Liver (tissue), 8 donors: ENCODE measurements at regions not wholly inside any gene's neighbourhood (a gene's known extent, or its start where the extent isn't known, plus 50 kb on each side); places are given as distances from the start of the nearest gene placed in this dataset.

Source experiments
- DNase-seq: peaks from one replicate; pipeline ENCODE4 v3.0.0-alpha.2; 2017; ENCODE audit warnings: low spot score
- H3K27ac ChIP-seq, 2 donors: one replicate each; pipeline ENCODE4 v1.7.0; 2013; ENCODE audit warnings: inconsistent platforms in 2 of 2, low read length in 2 of 2, control low read depth in 1 of 2, low read depth in 1 of 2, mild to moderate bottlenecking in 1 of 2
- H3K27me3 ChIP-seq, 4 donors: one replicate each; pipeline versions ENCODE4 v1.6.1 to v1.7.0; 2013; ENCODE audit warnings: low read length in 3 of 4, inconsistent platforms in 1 of 4, mild to moderate bottlenecking in 1 of 4, moderate library complexity in 1 of 4; ENCODE audit not compliant: control insufficient read depth in 4 of 4, insufficient read depth in 4 of 4
- H3K36me3 ChIP-seq, 4 donors: one replicate each; pipeline versions ENCODE4 v1.6.1 to v1.7.0; 2013; ENCODE audit warnings: low read length in 3 of 4, mild to moderate bottlenecking in 3 of 4, low read depth in 1 of 4, moderate library complexity in 1 of 4; ENCODE audit not compliant: control insufficient read depth in 4 of 4, insufficient read depth in 3 of 4
- H3K4me1 ChIP-seq, 4 donors: one replicate each; pipeline versions ENCODE4 v1.6.1 to v1.7.0; 2013; ENCODE audit warnings: low read length in 3 of 4, mild to moderate bottlenecking in 3 of 4, moderate library complexity in 1 of 4; ENCODE audit not compliant: control insufficient read depth in 4 of 4, insufficient read depth in 4 of 4
- H3K4me3 ChIP-seq, 3 donors: one replicate each; pipeline versions ENCODE4 v1.6.1 to v1.7.0; 2013; ENCODE audit warnings: low read length in 3 of 3, control low read depth in 1 of 3, low read depth in 1 of 3, mild to moderate bottlenecking in 1 of 3
- H3K9ac ChIP-seq, 2 donors: one replicate each; pipeline ENCODE4 v1.7.0; 2013; ENCODE audit warnings: low read length in 2 of 2, mild to moderate bottlenecking in 2 of 2, moderate library complexity in 2 of 2, control low read depth in 1 of 2, low read depth in 1 of 2
- H3K9me3 ChIP-seq, 4 donors: one replicate each; pipeline versions ENCODE4 v1.6.1 to v1.7.0; 2013; ENCODE audit warnings: low read length in 3 of 4; ENCODE audit not compliant: control insufficient read depth in 4 of 4
- CTCF ChIP-seq: fragments of 150-350 bp; IDR thresholded peaks from 2 replicates; pipeline ENCODE4 v1.5.1; 2017; ENCODE audit warnings: improper control_type of control experiment, low read depth, low read length; ENCODE audit not compliant: missing input control
- EGR1 ChIP-seq, 2 donors: IDR thresholded peaks; 2 replicates each; pipeline ENCODE4 v1.6.1; 2016 to 2018; ENCODE audit warnings: antibody characterized with exemption in 2 of 2, low read depth in 2 of 2
- FOXA1 ChIP-seq: IDR thresholded peaks from 2 replicates; pipeline ENCODE4 v1.6.1; 2016; ENCODE audit warnings: antibody characterized with exemption
- FOXA2 ChIP-seq: IDR thresholded peaks from 2 replicates; pipeline ENCODE4 v1.6.1; 2016; ENCODE audit warnings: antibody characterized with exemption
- GABPA ChIP-seq, 2 donors: IDR thresholded peaks in 1 of 2; conservative IDR thresholded peaks in 1 of 2; 2 replicates each; pipeline ENCODE4 v1.6.1; 2016; ENCODE audit warnings: antibody characterized with exemption in 2 of 2, mild to moderate bottlenecking in 1 of 2, moderate library complexity in 1 of 2
- HNF4A ChIP-seq, 2 donors: conservative IDR thresholded peaks; 2 replicates each; pipeline ENCODE4 v1.6.1; 2016; ENCODE audit warnings: antibody characterized with exemption in 2 of 2, mild to moderate bottlenecking in 2 of 2
- HNF4G ChIP-seq: IDR thresholded peaks from 2 replicates; pipeline ENCODE4 v1.6.1; 2016; ENCODE audit warnings: antibody characterized with exemption
- JUND ChIP-seq, 2 donors: IDR thresholded peaks; 2 replicates each; pipeline ENCODE4 v1.6.1; 2016; ENCODE audit warnings: antibody characterized with exemption in 2 of 2
- MAX ChIP-seq: IDR thresholded peaks from 2 replicates; pipeline ENCODE4 v1.6.1; 2016; ENCODE audit warnings: antibody characterized with exemption
- NR2F2 ChIP-seq: IDR thresholded peaks from 2 replicates; pipeline ENCODE4 v1.6.1; 2016; ENCODE audit warnings: antibody characterized with exemption
- RAD21 ChIP-seq, 2 donors: IDR thresholded peaks; 2 replicates each; pipeline ENCODE4 v1.6.1; 2016; ENCODE audit warnings: antibody characterized with exemption in 2 of 2, mild to moderate bottlenecking in 2 of 2
- REST ChIP-seq: IDR thresholded peaks from 2 replicates; pipeline ENCODE4 v1.6.1; 2016; ENCODE audit warnings: antibody characterized with exemption, mild to moderate bottlenecking
- RXRA ChIP-seq, 2 donors: IDR thresholded peaks; 2 replicates each; pipeline ENCODE4 v1.6.1; 2017 to 2018; ENCODE audit warnings: antibody characterized with exemption in 2 of 2, mild to moderate bottlenecking in 1 of 2
- SP1 ChIP-seq: IDR thresholded peaks from 2 replicates; pipeline ENCODE4 v1.6.1; 2018; ENCODE audit warnings: antibody characterized with exemption, mild to moderate bottlenecking
- TAF1 ChIP-seq: conservative IDR thresholded peaks from 2 replicates; pipeline ENCODE4 v1.6.1; 2016; ENCODE audit warnings: antibody characterized with exemption, mild to moderate bottlenecking
- YY1 ChIP-seq: IDR thresholded peaks from 2 replicates; pipeline ENCODE4 v1.6.1; 2016; ENCODE audit warnings: antibody characterized with exemption, mild to moderate bottlenecking
- ZBTB33 ChIP-seq: IDR thresholded peaks from 2 replicates; pipeline ENCODE4 v1.6.1; 2016; ENCODE audit warnings: antibody characterized with exemption
- WGBS: extraction: QIAGEN DNeasy Blood & Tissue Kit; methylation state at CpG from one replicate; pipeline ENCODE4 v1.1.7; 2013; 5-methylcytosine and 5-hydroxymethylcytosine counted together
- TF ChIP-seq, protein P1 (sequence below): IDR thresholded peaks from 2 replicates; pipeline ENCODE4 v1.6.1; 2016; ENCODE audit warnings: antibody characterized with exemption
- donor health status: healthy.
- donor health status: healthy.
- donor health status: healthy.
- donor health status: healthy.
- donor health status: healthy.

GRCh38 chr2:147438882-147439281 lies 405.9 kb upstream of the ACVR2A start:
- no peak overlapping the region for H3K9ac ChIP-seq
- WGBS, result 89% methylated on average over 8 of the region's 8 CpGs
- no peaks in the 10 kb centered on the region for H3K36me3 ChIP-seq
- H3K4me3 ChIP-seq, result no peak overlapping the region
- no peak overlapping the region for H3K27ac ChIP-seq
- peaks cover 0 to 23% (median 13%) of the 10 kb centered on the region in 4 donors for H3K4me1 ChIP-seq
- TF ChIP-seq MAX, result no peak
- TF ChIP-seq EGR1 (IDR thresholded peaks at IDR 0.05; ENCODE audit: low read depth in 2 of 2), result no peak
- no peak for TF ChIP-seq HNF4G
- TF ChIP-seq TAF1, result no peak
- TF ChIP-seq YY1, result no peak
- TF ChIP-seq NR2F2, result no peak
- no peak for TF ChIP-seq SP1
- TF ChIP-seq HNF4A (conservative IDR thresholded peaks at IDR 0.05), result no peak
- TF ChIP-seq JUND (IDR thresholded peaks at IDR 0.05), result no peak
- TF ChIP-seq, protein P1, sequence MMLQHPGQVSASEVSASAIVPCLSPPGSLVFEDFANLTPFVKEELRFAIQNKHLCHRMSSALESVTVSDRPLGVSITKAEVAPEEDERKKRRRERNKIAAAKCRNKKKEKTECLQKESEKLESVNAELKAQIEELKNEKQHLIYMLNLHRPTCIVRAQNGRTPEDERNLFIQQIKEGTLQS, result no peak
- TF ChIP-seq FOXA2, result no peak
- TF ChIP-seq ZBTB33, result no peak
- no peak for TF ChIP-seq FOXA1
- H3K9me3 ChIP-seq, result no peaks in the 10 kb centered on the region
- DNase-seq, result no peak
- no peaks in the 10 kb centered on the region for H3K27me3 ChIP-seq

GRCh38 chr2:147433822-147434221 lies 411.0 kb upstream of the ACVR2A start:
- TF ChIP-seq CTCF (no peak), SP1 (peak; percentile 82), ZBTB33 (peak; percentile 85), RXRA (IDR thresholded peaks at IDR 0.05) (peak; percentile 99), FOXA2 (peak; percentile 67), HNF4A (conservative IDR thresholded peaks at IDR 0.05) (peak; percentile 65 to 75), NR2F2 (peak; percentile 13), EGR1 (IDR thresholded peaks at IDR 0.05; ENCODE audit: low read depth in 2 of 2) (peak in 1 of 2 donors; percentile 37), YY1 (peak; percentile 86), MAX (peak; percentile 57), HNF4G (peak; percentile 23), RAD21 (IDR thresholded peaks at IDR 0.05) (peak; percentile 66 to 70), REST (peak; percentile 48), TAF1 (no peak), JUND (IDR thresholded peaks at IDR 0.05) (peak; percentile 84 to 90), FOXA1 (peak; percentile 11), GABPA (IDR thresholded peaks at IDR 0.05 in 1 of 2, conservative IDR thresholded peaks at IDR 0.05 in 1 of 2) (peak in 1 of 2 donors; percentile 42)
- TF ChIP-seq, protein P1, result peak; percentile 36
- H3K9ac ChIP-seq, result no peak overlapping the region
- peak overlapping the region in 1 of 2 donors; percentile 60 for H3K27ac ChIP-seq
- DNase-seq, result no peak
- 34% methylated on average over 2 of the region's 2 CpGs for WGBS
- no peaks in the 10 kb centered on the region for H3K27me3 ChIP-seq
- no peak overlapping the region for H3K4me3 ChIP-seq
- no peaks in the 10 kb centered on the region for H3K9me3 ChIP-seq
- H3K4me1 ChIP-seq, result peaks cover 5 to 60% (median 53%) of the 10 kb centered on the region in 4 donors
- no peaks in the 10 kb centered on the region for H3K36me3 ChIP-seq
